GM18870 (cell line): ENCODE measurements at regions not wholly inside any gene's neighbourhood (a gene's known extent, or its start where the extent isn't known, plus 50 kb on each side); places are given as distances from the start of the nearest gene placed in this dataset.

ENCODE experiments used
- ATAC-seq: cut with Tn5 transposase; IDR thresholded peaks from one replicate; pipeline ENCODE4 v1.9.1; 2021; ENCODE audit warnings: moderate library complexity; ENCODE audit not compliant: unreplicated experiment

- no peak for ATAC-seq
Observed at GRCh38 chr4:14850455-14851097, 151.7 kb upstream of the CPEB2 start.

DNA sequence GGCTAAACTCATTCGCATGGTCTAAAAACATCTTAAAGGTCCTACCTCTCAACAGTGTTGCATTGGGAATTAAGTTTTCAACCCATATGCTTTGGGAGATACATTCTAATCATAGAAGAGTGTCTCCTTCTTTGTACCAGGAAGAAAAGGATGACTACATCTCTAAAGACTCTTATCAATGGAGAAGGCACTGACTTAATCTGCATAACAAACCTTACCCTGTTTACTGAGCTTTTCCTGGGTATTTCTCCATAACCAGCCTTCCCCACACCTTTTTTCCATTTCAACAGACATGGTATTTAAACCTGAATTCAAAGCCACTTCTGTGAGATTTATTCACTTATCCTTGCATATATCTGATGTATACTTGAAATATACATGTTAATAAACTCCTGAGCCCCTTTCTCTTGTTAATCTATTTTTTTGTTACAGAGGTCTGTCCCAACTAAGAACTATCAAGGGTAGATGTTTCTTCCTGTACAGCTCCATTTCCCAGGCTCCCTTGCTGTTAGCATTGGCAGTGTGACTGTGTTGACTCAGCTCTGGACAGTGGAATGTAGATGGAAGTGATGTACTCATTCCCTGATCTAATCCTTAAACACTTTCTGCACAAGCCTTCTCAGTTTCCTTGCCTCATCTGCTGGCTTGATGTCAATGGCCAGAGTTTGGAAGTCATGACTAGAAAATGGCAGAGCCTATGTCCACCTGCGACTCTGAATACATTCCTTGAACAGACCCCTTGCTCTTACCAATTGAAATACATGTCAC, 148.9 kb upstream of the CPEB2 start:
- no peak for ATAC-seq

- no peak for ATAC-seq
Observed at GRCh38 chr4:14855719-14856061, 146.6 kb upstream of the CPEB2 start.

DNA sequence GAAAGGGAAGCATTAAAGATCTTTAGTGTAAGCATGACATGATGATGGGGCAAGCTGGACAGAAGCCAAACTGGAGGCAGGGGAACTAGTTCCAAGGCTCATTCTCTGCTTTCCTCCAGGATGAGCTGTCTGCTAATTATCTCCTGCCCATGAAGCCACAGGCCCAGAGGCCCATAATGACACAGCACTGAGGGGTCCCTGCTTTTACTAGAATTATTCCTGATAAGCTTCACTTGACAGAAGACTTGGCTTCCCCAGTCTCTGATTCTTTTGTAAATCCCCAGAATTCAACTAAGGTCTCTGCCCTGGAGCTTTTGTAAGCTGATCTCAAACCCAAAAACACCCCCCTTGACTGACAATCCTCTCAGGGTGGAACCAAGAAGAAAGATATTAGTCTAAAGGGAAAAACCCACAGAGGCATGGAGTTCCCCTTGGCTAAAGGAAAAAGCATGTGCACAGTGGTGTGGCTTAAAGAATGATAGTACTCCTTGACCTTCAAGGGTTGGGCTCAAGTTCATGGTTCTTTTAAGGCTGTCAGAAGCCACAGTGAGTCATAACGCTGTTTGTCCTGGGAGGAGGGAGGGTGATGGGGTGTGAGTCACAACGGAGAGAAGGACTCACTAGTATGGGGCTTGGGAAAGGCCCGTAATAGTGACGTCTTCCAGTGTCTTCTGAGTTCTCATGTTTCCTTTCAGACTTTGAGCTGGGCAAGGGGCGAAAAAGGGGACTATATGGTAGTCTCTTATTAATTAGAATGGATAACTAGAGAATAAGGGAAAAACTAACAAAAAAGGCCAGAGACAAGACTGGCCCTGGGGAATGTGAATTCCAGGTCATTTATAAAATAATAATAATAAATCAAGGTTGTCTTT, 146.0 kb upstream of the CPEB2 start:
- peak; percentile 99 for ATAC-seq

DNA sequence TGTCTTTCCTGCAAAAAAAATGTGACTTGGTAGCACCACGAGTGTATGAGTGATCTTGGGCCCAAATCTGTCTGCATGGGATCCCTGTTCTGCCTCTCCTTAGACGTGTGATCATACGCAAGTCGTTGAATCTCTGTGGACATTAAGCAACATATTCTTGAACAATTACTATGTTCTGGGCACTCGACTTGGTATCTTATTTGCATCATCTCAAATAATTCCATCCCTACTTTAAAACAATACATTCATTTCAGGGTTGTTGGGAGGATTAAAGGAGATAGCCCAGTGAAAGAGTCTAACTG, 145.4 kb upstream of the CPEB2 start:
- ATAC-seq: no peak

DNA sequence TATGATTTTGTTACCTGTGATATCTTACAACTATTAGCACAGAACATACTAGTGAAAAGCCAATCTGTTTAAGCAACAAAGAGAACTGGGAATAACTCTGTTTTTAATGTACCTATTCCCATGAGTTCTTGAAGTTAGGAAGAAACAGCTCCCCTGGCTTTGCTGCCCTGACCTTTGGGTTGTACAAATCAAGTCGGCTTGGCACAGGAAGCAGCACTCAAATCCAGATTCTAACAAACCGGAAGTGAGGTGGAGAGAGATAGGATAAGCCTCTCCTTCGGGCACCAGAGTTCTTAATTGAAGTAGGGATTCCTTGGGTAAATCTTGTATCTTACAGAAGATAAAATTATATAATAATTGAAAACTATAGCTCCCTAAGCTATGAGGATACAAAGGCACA, 144.8 kb upstream of the CPEB2 start:
- no peak for ATAC-seq

- ATAC-seq: no peak
Observed at GRCh38 chr4:14857981-14858380, 144.3 kb upstream of the CPEB2 start.

- no peak for ATAC-seq
Observed at GRCh38 chr4:14862891-14863290, 139.4 kb upstream of the CPEB2 start.

DNA sequence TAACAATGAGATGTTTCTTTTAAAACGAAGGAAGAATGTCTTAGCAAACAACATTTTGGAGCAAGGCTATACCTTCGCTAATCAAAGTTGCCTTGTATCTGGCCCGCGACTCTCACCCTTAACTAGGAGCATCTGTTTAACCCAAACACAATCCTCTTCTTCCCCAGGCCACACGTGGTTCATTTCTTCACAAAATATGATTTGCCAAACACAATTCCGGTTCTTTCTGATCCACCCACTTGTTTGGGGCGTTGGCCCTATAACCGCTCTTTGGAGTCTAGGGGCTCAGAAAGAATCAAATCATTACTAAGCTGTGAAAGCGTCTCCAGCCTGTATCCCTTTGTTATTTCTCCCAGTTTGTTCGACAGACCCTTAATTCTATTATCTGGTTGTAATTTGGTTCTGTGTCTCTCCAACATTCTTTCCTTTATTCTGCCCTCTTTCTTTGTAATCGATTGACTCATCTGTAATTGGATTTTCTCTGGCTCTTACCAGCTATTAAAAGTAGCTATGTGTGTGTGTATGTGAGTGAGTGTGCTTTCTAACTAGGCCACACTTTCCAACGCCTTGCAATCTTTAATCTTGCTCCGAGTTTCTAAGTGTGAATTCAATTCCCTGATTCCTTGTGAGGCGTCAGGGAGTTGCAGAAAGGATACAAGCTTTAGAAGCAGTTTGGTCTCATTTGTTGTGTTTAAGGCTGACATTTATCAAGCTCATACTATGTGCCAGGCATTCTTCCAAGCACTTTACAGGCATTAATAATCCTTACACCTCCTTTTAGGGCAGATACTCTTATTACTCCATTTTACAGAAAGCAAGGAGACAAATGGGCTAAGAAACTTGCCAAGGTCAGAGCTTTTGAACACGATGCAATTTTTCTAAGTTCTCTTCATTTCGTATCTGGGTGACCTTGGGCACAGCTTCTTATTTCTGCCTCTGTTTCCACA, 138.6 kb upstream of the CPEB2 start:
- ATAC-seq: no peak

DNA sequence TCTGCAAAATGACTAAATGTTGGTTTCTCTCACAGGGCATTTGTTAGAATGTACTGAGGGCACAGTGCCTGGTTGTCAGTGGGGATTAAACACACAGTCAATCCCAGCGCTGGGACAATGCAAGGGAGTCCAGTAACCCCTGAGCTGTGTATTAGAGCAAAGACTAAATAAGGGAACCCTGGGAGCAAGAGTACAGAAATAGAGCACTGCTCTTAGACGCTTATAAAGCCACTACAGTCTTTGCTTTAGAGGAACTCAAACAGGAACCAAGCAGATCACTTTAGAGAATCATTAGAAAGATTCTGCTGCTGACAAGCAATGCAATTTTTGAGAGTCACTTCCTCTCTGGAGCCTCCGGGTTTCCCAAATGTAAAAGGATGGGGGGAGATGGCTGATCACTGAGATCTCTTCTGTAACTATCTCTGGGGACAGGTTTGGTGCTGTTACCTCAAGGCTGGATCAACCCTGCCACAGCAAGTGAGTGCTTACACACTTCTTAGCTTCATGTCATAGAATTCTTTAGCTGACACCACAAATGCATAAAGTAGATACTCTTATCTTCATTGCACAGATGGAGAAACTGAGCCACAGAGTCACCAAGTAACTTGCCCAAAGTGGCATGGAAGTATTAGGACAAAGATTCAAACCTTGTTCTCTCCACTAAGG, 137.8 kb upstream of the CPEB2 start:
- ATAC-seq: no peak

DNA sequence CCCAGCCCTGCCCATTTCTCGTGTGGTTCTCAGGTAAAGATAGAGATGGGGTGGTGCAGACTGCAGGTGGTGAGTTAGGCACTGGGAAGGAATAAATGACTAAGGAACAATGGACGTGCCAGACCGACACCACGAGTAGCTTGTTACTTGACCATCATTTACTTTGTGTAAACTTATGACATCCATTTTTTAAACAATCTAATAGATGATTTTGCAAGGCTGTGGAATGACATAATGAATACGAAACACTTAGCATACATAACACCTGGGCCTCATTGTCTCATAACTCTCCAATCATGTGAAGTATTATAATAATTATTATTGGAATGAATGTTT, 137.3 kb upstream of the CPEB2 start:
- no peak for ATAC-seq

DNA sequence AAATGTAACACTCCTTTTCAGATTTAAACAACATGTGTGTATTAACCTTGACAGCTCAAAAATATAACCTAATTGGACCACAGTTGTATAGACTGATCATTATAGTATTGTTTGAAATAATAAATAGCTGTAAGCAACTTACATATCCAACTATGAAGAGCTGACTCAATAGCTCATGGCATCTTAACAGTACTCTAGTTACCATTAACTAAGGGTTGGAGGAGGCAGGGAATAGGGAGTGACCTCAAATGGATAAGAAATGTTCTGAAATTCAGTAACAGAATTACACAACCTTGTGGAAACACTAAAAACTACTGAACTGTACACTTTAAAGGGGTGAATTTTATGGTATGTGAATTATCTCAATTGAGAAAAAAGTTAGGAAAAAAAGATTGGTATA, 136.5 kb upstream of the CPEB2 start:
- no peak for ATAC-seq

DNA sequence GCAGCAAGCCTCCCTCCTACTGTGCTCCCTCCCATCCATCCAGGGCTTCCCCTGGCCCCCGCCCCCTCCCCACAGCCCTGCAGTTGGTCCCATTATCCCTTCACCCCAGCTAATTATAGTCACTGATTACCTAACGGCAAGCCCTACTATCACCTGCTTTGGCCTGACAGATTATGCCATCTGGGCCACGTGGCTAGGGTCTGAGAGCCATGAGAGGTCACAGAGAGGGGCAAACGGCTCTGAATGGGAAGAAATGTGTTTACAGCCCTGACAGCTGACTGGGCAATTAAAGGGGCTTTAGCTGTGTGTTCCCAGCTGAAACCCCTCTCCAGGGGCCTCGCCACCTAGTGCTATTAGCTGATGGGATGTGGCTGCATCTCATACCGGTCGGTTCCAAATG, 134.4 kb upstream of the CPEB2 start:
- ATAC-seq: no peak

DNA sequence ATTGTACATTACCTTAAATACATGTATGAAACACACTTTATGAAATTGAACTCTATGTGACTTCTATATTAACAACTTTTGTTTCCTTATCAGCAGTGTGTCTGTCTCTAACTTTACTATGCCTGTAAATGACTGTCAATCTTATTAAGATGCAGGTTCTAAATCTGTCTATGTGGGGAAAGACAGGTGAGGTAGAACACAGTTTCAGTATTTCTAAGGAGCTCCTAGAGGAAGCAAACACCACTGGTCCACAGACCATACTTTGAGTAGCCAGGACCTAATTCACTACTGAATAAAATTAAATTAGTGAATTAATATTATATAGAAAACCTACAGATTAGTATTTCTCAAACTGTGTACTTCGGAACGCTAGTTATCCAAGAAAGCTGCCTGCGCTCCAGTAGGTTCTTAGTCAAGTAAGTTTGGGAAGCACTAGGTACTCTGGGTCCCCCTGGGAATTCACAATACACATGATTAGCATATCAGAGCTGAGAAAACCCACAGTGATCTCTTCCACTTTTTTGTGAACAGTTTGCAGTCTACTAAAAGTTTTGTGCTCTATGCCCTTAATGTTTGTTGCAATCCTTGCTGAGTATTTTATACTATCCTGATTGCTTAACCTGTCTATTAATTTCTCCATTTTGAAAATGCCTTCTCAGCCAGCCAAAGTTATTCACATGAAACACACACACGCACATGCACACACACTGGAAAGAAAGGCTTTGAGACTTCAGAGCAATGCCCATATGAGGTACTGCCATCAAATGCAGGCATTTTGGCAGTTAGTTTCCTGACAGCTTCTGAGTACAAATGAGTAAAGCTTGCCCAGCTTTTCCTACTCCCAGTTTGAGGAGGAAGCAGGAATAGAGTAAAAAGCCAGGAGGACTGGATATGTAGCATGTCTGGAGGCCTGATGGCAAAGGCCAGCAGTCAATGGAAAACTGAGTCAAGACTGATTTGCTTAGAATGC, 133.6 kb upstream of the CPEB2 start:
- no peak for ATAC-seq

- ATAC-seq: no peak
Observed at GRCh38 chr4:14871676-14872430, 130.4 kb upstream of the CPEB2 start.

- ATAC-seq: peak; percentile 70
Observed at GRCh38 chr4:14874990-14875389, 127.3 kb upstream of the CPEB2 start.

DNA sequence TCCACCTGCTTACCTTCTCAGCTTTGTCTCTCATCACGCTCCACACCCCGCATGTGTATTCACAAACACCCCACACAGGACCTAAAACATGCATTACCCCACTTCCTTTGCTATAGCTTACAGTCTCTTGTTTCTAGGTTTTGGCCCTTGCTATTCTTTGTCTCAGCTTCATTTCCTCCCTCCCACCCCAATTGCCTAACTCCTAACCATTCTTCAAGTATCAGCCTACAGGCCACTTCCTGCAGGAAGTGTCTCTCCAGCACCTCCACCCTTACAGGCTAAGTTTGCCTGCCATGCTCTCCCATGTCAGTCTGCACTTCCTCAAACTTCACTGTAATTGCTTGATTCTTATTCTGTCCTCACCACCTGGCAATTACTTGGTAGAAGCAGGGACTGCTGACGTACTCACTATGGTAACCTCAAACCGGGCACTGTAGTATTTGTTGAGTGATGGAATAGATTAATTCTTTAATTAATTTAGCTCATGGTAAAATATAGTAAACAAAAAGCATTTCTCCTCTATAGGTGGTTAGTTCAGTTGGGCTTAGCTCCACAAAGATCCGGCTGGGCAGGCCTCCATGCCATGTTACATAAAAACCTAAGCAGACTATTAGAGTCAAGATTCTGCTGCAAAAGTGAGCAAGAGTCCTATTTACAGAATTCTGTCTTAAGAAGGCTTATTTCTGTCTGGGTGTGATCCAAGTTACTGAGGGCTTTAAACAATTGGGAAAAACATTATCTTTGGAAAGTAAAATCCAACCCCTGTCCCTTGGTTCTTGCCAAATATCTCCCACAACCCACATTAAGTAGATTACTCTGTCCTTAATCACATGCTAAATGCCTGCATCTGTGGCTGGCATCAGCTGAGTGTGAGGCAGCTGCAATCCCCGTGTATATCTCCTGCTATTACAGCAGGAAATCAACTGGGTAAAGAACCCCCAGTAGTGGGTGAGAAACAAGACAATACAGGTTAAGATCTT, 124.7 kb upstream of the CPEB2 start:
- ATAC-seq: peak; percentile 52

- no peak for ATAC-seq
Observed at GRCh38 chr4:14878681-14879080, 123.6 kb upstream of the CPEB2 start.
